Panc1 (cell line): ENCODE measurements at regions not wholly inside any gene's neighbourhood (a gene's known extent, or its start where the extent isn't known, plus 50 kb on each side); places are given as distances from the start of the nearest gene placed in this dataset.

Source experiments
- POLR2AphosphoS5 ChIP-seq: IDR thresholded peaks from 2 replicates; pipeline ENCODE4 v1.6.1; 2012; ENCODE audit warnings: mild to moderate bottlenecking, low read depth, low read length, moderate library complexity
- SIN3A ChIP-seq: IDR thresholded peaks from 2 replicates; pipeline ENCODE4 v1.6.1; 2012; ENCODE audit warnings: low read depth, mild to moderate bottlenecking, low read length, moderate library complexity, borderline replicate concordance; ENCODE audit not compliant: insufficient read depth
- TCF7L2 ChIP-seq: IDR thresholded peaks from 2 replicates; pipeline ENCODE4 v1.6.1; 2011; ENCODE audit warnings: mild to moderate bottlenecking, low read depth, low read length, inconsistent platforms
- TF ChIP-seq, protein P1 (sequence below): fragments of 450-650 bp; IDR thresholded peaks from 2 replicates; pipeline ENCODE4 v1.5.1; 2017; ENCODE audit warnings: mild to moderate bottlenecking

- TF ChIP-seq, protein P1, sequence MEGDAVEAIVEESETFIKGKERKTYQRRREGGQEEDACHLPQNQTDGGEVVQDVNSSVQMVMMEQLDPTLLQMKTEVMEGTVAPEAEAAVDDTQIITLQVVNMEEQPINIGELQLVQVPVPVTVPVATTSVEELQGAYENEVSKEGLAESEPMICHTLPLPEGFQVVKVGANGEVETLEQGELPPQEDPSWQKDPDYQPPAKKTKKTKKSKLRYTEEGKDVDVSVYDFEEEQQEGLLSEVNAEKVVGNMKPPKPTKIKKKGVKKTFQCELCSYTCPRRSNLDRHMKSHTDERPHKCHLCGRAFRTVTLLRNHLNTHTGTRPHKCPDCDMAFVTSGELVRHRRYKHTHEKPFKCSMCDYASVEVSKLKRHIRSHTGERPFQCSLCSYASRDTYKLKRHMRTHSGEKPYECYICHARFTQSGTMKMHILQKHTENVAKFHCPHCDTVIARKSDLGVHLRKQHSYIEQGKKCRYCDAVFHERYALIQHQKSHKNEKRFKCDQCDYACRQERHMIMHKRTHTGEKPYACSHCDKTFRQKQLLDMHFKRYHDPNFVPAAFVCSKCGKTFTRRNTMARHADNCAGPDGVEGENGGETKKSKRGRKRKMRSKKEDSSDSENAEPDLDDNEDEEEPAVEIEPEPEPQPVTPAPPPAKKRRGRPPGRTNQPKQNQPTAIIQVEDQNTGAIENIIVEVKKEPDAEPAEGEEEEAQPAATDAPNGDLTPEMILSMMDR: no peak
- no peak for TF ChIP-seq SIN3A
- TF ChIP-seq POLR2AphosphoS5: no peak
- no peak for TF ChIP-seq TCF7L2
Measured at GRCh38 chr1:68930101-68930500, 433.2 kb upstream of the DEPDC1 start.
